Ascending aorta (tissue), 2 donors: ENCODE measurements at regions not wholly inside any gene's neighbourhood (a gene's known extent, or its start where the extent isn't known, plus 50 kb on each side); places are given as distances from the start of the nearest gene placed in this dataset.

ENCODE experiments used
- DNase-seq, 2 donors: peaks; one replicate each; pipeline ENCODE4 v3.0.0-alpha.2; 2019; ENCODE audit warnings: low spot score in 2 of 2
- H3K27ac ChIP-seq, 2 donors: fragments of 200-600 bp; sonication (generic); one replicate each; pipeline ENCODE4 v1.5.1; 2016 to 2017; ENCODE audit warnings: mild to moderate bottlenecking in 1 of 2
- H3K27me3 ChIP-seq: fragments of 200-600 bp; sonication (generic); one replicate; pipeline ENCODE4 v1.5.1; 2017
- H3K36me3 ChIP-seq, 2 donors: fragments of 200-600 bp; sonication (generic); one replicate each; pipeline ENCODE4 v1.5.1; 2016
- H3K4me1 ChIP-seq, 2 donors: fragments of 200-600 bp; sonication (generic); one replicate each; pipeline ENCODE4 v1.5.1; 2016 to 2017; ENCODE audit warnings: mild to moderate bottlenecking in 1 of 2
- H3K4me3 ChIP-seq, 2 donors: fragments of 200-600 bp; sonication (generic); one replicate each; pipeline ENCODE4 v1.5.1; 2016 to 2017; ENCODE audit warnings: mild to moderate bottlenecking in 1 of 2
- H3K9me3 ChIP-seq, 2 donors: fragments of 200-600 bp; sonication (generic); one replicate each; pipeline ENCODE4 v1.5.1; 2016
- CTCF ChIP-seq, 3 experiments: fragments of 200-600 bp in 2 of 3; fragments of 450-650 bp in 1 of 3; sonication (generic) in 2 of 3; IDR thresholded peaks; one replicate each; pipeline ENCODE4 v1.5.1; 2016 to 2019; ENCODE audit warnings: antibody characterized with exemption in 3 of 3, mild to moderate bottlenecking in 1 of 3, moderate library complexity in 1 of 3
- intact Hi-C: fragments of 100-400 bp; cut with DNase I; formaldehyde crosslinking; loops from one replicate; pipeline ENCODE4 v1.15.1; 2023

- Histone ChIP-seq H3K4me3 (no peak overlapping the region), H3K27ac (no peak overlapping the region), H3K9me3 (no peaks in the 10 kb centered on the region), H3K27me3 (no peaks in the 10 kb centered on the region), H3K4me1 (peaks cover 0 to 9% of the 10 kb centered on the region in 2 donors), H3K36me3 (no peaks in the 10 kb centered on the region)
- no peak for TF ChIP-seq CTCF (IDR thresholded peaks at IDR 0.05)
- no peak for DNase-seq
- intact Hi-C loops: no loop called here
These were observed 119.1 kb upstream of the JCAD start for GRCh38 chr10:30178356-30178964.

GRCh38 chr10:30176776-30177533 lies 117.6 kb upstream of the JCAD start:
- Histone ChIP-seq H3K4me1 (no peaks in the 10 kb centered on the region), H3K4me3 (no peak overlapping the region), H3K27me3 (no peaks in the 10 kb centered on the region), H3K9me3 (no peaks in the 10 kb centered on the region), H3K27ac (no peak overlapping the region), H3K36me3 (no peaks in the 10 kb centered on the region)
- TF ChIP-seq CTCF (IDR thresholded peaks at IDR 0.05): no peak
- DNase-seq: no peak
- intact Hi-C loops: no loop called here

- no peak overlapping the region for H3K4me3 ChIP-seq
- intact Hi-C loops: no loop called here
These were observed 116.8 kb upstream of the JCAD start for GRCh38 chr10:30176182-30176581.

GRCh38 chr10:30172673-30173072 lies 113.3 kb upstream of the JCAD start:
- no peaks in the 10 kb centered on the region for H3K9me3 ChIP-seq
- intact Hi-C loops: no loop called here
- no peaks in the 10 kb centered on the region for H3K27me3 ChIP-seq
- DNase-seq: no peak
- TF ChIP-seq CTCF (IDR thresholded peaks at IDR 0.05): no peak
- H3K36me3 ChIP-seq: no peaks in the 10 kb centered on the region
- no peaks in the 10 kb centered on the region for H3K4me1 ChIP-seq
- H3K4me3 ChIP-seq: no peak overlapping the region
- no peak overlapping the region for H3K27ac ChIP-seq

More at GRCh38 chr10:30176182-30176581, 116.8 kb upstream of the JCAD start:
- no peak for DNase-seq
- Histone ChIP-seq H3K36me3 (no peaks in the 10 kb centered on the region), H3K27ac (no peak overlapping the region), H3K4me1 (no peaks in the 10 kb centered on the region), H3K27me3 (no peaks in the 10 kb centered on the region), H3K9me3 (no peaks in the 10 kb centered on the region)
- TF ChIP-seq CTCF (IDR thresholded peaks at IDR 0.05): no peak

GRCh38 chr10:30172091-30172490 lies 112.7 kb upstream of the JCAD start:
- Histone ChIP-seq H3K9me3 (no peaks in the 10 kb centered on the region), H3K4me3 (no peak overlapping the region), H3K27me3 (no peaks in the 10 kb centered on the region), H3K4me1 (no peaks in the 10 kb centered on the region), H3K27ac (no peak overlapping the region), H3K36me3 (no peaks in the 10 kb centered on the region)
- TF ChIP-seq CTCF (IDR thresholded peaks at IDR 0.05): no peak
- intact Hi-C loops: no loop called here
- DNase-seq: no peak
